GM12864 (cell line): ENCODE measurements at regions not wholly inside any gene's neighbourhood (a gene's known extent, or its start where the extent isn't known, plus 50 kb on each side); places are given as distances from the start of the nearest gene placed in this dataset.

Experiments used
- DNase-seq: peaks from one replicate; pipeline ENCODE4 v3.0.0-alpha.2; 2011; ENCODE audit warnings: low read depth
- H3K4me3 ChIP-seq: 2 replicates; pipeline ENCODE4 v1.5.1; 2011; ENCODE audit warnings: mild to moderate bottlenecking, low read depth, low read length, control low read depth
- CTCF ChIP-seq: IDR thresholded peaks from 2 replicates; pipeline ENCODE4 v1.5.1; 2011; ENCODE audit warnings: low read depth, mild to moderate bottlenecking, moderate library complexity, low read length, control low read depth, inconsistent platforms; ENCODE audit errors: missing control alignments

GRCh38 chr4:132998585-132999230, 150.4 kb upstream of the PCDH10 start:
- DNase-seq: no peak
- H3K4me3 ChIP-seq: no peak overlapping the region
- TF ChIP-seq CTCF: no peak

- TF ChIP-seq CTCF: no peak
- no peak for DNase-seq
- H3K4me3 ChIP-seq: no peak overlapping the region
Observed at GRCh38 chr4:133000012-133000411, 149.1 kb upstream of the PCDH10 start.

- H3K4me3 ChIP-seq: no peak overlapping the region
- DNase-seq: no peak
- no peak for TF ChIP-seq CTCF
Observed at GRCh38 chr4:133003169-133003568, 145.9 kb upstream of the PCDH10 start.

- no peak for TF ChIP-seq CTCF
- no peak for DNase-seq
- no peak overlapping the region for H3K4me3 ChIP-seq
Observed at GRCh38 chr4:133014473-133015135, 134.5 kb upstream of the PCDH10 start.

GRCh38 chr4:133045288-133045687, 103.8 kb upstream of the PCDH10 start:
- DNase-seq: no peak
- no peak overlapping the region for H3K4me3 ChIP-seq
- no peak for TF ChIP-seq CTCF

- H3K4me3 ChIP-seq: no peak overlapping the region
- no peak for DNase-seq
- TF ChIP-seq CTCF: no peak
Observed at GRCh38 chr4:133046156-133046555, 102.9 kb upstream of the PCDH10 start.

- DNase-seq: no peak
- no peak for TF ChIP-seq CTCF
- no peak overlapping the region for H3K4me3 ChIP-seq
Observed at GRCh38 chr4:133058701-133059100, 90.4 kb upstream of the PCDH10 start.
